GM12874 (cell line): ENCODE measurements at regions not wholly inside any gene's neighbourhood (a gene's known extent, or its start where the extent isn't known, plus 50 kb on each side); places are given as distances from the start of the nearest gene placed in this dataset.

ENCODE experiments used
- TF ChIP-seq, protein P1 (sequence below): IDR thresholded peaks from 2 replicates; pipeline ENCODE4 v1.5.1; 2011; ENCODE audit warnings: low read depth, mild to moderate bottlenecking, control low read depth, low read length, moderate library complexity; ENCODE audit not compliant: insufficient read depth

- TF ChIP-seq, protein P1, sequence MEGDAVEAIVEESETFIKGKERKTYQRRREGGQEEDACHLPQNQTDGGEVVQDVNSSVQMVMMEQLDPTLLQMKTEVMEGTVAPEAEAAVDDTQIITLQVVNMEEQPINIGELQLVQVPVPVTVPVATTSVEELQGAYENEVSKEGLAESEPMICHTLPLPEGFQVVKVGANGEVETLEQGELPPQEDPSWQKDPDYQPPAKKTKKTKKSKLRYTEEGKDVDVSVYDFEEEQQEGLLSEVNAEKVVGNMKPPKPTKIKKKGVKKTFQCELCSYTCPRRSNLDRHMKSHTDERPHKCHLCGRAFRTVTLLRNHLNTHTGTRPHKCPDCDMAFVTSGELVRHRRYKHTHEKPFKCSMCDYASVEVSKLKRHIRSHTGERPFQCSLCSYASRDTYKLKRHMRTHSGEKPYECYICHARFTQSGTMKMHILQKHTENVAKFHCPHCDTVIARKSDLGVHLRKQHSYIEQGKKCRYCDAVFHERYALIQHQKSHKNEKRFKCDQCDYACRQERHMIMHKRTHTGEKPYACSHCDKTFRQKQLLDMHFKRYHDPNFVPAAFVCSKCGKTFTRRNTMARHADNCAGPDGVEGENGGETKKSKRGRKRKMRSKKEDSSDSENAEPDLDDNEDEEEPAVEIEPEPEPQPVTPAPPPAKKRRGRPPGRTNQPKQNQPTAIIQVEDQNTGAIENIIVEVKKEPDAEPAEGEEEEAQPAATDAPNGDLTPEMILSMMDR = no peak
Observed at GRCh38 chr20:19099596-19100545, 112.6 kb upstream of the SLC24A3 start.

DNA sequence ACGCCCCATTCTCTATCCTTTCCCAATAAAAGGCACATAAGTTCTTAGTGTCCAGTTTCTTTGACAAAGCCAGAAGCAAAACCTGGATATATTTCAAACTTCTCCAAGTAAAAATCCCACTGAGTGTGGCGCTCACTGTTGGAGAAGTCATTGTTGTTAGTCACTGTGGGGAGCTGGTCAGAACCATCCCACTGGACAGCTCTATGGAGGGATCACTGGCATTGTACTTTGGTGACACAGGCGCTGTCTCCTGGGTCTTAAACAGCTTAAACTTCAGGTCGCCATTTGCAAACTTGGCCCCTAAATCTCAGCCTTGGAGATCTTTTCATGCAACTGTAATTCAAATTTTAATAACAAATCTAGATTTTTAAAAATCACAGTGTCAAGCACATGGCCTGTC, 111.5 kb upstream of the SLC24A3 start:
- TF ChIP-seq, protein P1 = no peak

DNA sequence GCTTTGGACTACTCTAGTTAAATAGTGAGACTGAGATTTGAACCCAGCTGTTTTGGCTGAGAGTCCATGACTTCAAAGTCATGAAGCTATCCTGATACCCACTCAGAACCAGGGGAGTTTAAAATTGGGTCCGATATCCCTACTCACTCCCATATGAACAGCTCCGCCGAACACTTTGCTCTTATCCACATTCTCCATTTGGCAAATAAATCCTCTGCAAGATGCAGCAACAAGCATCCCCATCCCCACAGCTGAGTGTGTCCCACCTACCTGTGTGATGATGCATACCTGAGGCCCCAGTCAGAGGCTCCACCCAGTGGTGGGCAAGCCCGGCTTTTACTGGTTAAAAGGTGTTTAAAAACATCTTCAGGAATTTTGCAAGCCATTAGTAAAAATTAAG, 108.3 kb upstream of the SLC24A3 start:
- TF ChIP-seq, protein P1 = no peak

DNA sequence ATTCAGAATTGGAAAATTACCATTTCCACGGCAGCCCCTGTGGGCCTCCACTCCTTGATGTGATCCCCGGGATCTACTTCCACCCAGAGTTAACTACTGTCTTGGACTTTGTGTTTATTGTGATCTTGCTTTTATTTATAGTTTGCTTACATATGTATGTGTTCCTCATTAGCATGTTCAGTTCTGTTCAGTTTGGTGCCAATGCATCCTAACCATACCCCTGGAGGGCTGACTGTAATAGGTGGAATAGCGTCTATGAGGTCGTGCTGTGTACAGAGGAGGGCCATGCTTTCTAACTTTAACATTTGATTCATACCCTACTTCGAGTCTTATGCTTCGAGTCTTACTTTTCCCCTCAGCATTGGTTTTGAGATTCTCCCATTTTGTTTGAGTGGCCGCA, 104.3 kb upstream of the SLC24A3 start:
- TF ChIP-seq, protein P1 = no peak

DNA sequence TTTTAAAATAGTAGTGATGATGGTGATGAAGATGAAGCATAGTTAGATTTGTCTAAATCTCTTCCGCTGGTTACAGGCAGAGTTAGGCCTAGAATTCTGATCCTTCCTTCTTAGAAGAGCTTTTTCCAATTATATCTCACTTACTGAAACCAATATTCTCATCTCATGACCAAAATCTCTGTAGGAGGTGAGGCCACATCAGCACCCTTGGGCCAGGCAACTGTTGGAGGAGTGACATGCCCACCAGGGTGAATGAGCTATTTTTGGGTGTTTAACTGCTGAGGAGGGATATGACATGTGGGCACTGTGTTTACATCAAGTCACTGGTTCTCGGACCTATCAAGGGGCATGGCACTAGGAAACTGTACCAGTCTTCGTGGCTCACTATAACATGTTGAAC, 102.2 kb upstream of the SLC24A3 start:
- TF ChIP-seq, protein P1 = no peak

DNA sequence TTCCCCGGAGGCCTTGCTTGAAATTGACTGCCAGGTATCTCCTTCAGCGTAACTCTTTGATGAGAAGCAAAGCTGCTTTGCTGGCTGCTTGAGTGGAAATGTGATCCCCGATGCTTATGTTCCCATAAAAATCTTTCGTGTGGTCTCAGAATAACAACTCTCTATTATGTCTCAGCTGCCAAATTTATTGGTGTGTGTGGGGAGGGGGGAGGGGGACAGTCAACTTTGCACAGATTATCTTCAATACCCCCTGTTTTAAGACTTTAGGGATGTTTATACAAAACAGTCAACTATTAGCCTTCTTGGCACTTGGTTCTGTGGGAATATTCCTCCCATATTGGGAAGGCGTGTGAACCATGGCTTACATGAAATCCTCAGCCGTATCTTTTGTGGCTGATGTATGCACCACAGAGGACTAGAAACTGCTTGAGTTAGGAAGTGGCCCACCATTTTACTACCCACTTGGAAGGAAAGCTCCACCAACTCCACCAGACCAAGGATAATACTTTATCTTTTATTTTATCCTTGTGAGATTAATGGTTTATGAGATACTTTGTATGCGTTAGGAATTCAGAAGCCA, 101.5 kb upstream of the SLC24A3 start:
- TF ChIP-seq, protein P1 = no peak

GRCh38 chr20:19112828-19113227, 99.6 kb upstream of the SLC24A3 start:
- TF ChIP-seq, protein P1 = no peak
